CD4-positive, alpha-beta T cell treated with Interleukin-12 subunit alpha and Interleukin-12 subunit beta, for 1 hour (primary cell): ENCODE measurements at regions not wholly inside any gene's neighbourhood (a gene's known extent, or its start where the extent isn't known, plus 50 kb on each side); places are given as distances from the start of the nearest gene placed in this dataset.
"Not testable (repeated sequence)": the region's sequence is repeated elsewhere in the genome, so short reads cannot be mapped to it uniquely, and the experiment has no call there.

Source experiments
- DNase-seq: peaks from one replicate; pipeline ENCODE4 v3.0.0-alpha.2; 2020

DNA sequence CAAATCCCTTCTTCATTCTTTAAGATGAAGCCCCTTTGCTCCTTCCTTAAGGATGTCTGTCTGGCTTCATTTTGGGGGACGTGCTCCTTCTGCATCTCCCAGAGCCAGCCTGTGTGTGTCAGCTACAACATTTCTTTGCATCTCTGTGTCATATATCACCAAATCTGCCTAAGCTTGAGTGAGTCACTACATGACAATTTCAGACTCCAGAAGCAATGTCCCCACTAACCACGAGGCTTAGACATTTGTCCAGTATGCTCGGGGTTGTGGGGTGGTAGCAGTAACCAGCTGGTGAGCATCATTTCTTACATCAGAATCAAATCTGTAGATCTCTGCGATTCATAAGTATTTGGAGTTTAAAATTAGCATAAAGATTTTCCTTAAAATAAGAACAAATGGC is 54.1 kb upstream of the USP14 start:
- DNase-seq = not testable (repeated sequence)

DNA sequence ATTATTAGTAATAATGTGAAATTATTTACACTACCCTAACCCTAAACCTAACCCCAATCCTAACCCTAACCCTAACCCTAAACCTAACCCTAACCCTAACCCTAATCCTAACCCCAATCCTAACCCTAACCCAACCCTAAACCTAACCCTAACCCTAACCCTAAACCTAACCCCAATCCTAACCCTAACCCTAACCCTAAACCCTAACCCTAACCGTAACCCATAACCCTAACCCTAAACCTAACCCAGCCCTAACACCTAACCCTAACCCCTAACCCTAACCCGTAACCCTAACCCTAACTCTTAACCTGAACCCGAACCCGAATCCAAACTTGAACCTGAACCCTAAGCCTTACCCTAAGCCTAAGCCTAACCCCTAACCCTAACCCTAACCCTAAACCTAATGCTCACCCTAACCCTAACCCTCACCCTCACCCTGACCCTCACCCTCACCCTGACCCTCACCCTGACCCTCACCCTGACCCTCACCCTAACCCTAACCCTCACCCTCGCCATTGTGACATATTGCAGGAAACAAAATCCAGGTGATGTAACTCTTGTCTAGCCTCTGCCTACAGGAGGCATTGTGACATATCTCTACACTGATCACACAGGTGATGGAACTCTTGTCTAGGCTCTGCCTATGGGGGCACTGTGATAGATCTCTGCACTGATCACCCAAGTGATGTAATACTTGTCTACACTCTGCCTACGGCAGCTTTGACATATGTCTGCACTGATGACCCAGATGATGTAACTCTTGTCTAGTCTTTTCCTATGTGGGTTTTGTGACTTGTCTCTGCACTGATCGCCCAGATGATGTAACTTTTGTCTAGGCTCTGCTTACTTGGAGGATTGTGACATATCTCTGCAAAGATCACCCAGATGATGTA is 53.0 kb upstream of the USP14 start:
- DNase-seq = not testable (repeated sequence)

DNA sequence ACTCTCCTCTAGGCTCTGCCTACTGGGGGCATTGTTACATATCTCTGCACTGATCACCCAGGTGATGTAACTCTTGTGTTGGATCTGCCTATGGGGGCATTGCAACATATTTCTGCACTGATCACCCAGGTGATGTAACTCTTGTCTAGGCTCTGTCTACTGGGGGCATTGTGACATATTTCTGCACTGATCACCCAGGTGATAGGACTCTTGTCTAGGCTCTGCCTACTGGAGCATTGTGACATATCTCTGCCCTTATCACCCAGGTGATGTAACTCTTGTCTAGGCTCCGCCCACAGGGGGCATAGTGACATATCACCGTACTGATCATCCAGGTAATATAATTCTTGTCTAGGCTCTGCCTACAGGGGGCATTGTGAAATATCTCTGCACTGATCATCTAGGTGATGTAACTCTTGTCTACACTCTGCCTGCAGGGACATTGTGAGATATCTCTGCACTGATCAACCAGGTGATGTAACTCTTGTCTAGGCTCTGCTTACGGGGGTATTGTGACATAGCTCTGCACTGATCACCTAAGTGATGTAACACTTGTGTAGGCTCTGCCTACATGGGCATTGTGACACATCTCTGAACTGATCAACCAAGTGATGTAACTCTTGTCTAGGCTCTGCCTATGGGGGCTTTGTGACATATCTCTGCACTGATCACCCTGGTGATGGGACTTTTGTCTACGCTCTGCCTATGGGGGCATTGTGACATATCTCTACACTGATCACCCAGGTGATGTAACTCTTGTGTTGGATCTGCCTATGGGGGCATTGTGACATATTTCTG is 52.1 kb upstream of the USP14 start:
- peak; percentile 9 for DNase-seq

DNA sequence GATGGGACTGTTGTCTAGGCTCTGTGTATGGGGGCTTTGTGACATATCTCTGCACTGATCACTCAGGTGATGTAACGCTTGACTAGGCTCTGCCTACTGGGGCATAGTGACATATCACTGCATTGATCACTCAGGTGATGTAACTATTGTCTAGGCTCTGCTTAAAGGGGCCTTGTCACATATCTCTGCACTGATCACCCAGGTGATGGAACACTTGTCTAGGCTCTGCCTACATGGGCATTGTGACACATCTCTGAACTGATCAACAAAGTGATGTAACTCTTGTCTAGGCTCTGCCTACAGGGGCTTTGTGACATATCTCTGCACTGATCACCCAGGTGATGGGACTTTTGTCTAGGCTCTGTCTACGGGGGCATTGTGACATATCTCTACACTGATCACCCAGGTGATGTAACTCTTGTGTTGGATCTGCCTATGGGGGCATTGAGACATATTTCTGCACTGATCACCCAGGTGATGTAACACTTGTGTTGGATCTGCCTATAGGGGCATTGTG is 51.4 kb upstream of the USP14 start:
- not testable (repeated sequence) for DNase-seq

DNA sequence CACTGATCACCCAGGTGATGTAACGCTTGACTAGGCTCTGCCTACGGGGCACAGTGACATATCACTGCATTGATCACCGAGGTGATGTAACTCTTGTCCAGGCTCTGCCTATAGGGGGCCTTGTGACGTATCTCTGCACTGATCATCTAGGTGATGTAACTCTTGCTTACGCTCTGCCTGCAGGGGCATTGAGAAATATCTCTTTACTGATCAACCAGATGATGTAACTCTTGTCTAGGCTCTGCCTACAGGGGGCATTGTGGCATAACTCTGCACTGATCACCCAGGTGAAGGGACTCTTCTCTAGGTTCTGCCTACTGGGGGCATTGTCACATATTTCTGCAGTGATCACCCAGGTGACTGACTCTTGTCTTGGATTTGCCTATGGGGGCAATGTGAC is 50.9 kb upstream of the USP14 start:
- peak; percentile 17 for DNase-seq

DNA sequence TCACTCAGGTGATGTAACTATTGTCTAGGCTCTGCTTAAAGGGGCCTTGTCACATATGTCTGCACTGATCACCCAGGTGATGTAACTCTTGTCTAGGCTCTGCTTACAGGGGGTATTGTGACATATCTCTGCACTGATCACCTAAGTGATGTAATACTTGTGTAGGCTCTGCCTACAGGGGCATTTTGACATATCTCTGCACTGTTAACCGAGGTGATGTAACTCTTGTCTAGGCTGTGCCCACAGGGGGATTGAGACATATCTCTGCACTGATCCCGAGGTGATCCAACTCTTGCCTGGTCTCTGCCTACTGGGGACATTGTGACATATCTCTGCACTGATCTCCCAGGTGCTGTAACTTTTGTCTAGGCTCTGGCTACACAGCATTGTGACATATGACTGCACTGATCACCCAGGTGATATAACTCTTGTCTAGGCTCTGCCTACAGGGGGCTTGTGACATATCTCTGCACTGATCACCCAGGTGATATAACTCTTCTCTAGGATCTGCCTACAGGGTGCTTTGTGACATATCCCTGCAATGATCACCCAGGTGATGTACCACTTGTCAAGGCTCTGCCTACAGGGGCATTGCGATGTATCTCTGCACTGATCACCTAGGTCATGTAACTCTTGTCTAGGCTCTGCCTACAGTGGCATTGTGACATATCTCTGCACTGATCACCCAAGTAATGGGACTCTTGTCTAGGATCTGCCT is 50.3 kb upstream of the USP14 start:
- DNase-seq = not testable (repeated sequence)
